HG02852 (cell line): ENCODE measurements at regions not wholly inside any gene's neighbourhood (a gene's known extent, or its start where the extent isn't known, plus 50 kb on each side); places are given as distances from the start of the nearest gene placed in this dataset.
"Not testable (repeated sequence)": the region's sequence is repeated elsewhere in the genome, so short reads cannot be mapped to it uniquely, and the experiment has no call there.

Experiments
- ATAC-seq: cut with Tn5 transposase; IDR thresholded peaks from one replicate; pipeline ENCODE4 v1.9.1; 2021; ENCODE audit warnings: mild to moderate bottlenecking, moderate library complexity; ENCODE audit not compliant: unreplicated experiment

- not testable (repeated sequence) for ATAC-seq
Observed at GRCh38 chr9:41367301-41367700, 178.2 kb upstream of the ZNG1F start.

GRCh38 chr9:41361790-41362189, 172.7 kb upstream of the ZNG1F start:
- ATAC-seq = not testable (repeated sequence)

DNA sequence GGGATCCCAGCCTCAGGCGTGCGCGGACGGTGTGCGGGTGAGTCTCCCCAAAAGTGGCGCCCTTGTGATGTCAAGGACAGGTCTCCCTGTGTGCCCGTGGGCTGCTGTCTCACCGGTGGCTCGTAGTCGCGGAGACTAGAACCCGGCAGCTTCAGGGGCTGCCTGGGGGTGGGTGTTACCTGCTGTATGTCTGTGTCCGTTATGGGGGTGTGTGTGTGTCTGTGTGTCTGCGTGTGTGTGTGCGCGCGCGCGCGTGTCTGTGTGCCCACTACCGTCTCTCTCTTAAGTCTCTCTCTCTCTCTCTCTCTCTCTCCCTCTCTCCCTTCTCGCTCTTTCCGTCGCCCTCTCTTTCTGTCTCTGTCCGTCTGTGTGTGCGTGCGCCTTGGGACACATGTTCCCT, 170.0 kb upstream of the ZNG1F start:
- ATAC-seq = not testable (repeated sequence)

- ATAC-seq = not testable (repeated sequence)
Observed at GRCh38 chr9:41358682-41359081, 169.6 kb upstream of the ZNG1F start.

DNA sequence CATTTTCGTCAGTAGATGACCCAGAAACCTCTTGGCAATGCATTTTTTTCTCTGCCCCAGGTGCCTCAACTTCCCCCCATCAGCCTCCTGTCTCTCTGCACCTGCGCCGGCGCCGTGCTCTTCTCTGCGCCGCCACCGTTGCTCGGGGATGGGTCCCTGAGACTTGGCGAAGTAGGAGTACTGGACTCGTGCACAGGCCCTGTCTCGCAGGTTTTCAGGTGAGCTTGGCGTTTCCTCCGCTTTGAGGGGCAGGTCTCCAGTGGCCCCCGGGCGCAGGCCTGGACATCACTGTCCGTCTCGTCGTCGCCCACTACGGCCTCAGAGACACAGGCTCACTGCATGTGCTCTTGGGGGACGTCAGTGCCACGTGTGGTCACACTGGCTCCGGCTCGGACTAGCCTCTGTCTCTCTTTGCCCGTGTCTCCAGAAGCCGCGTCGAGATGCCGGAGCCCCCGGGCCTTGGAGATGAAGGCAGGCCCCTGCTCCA, 168.8 kb upstream of the ZNG1F start:
- ATAC-seq = not testable (repeated sequence)

GRCh38 chr9:41357350-41357748, 168.2 kb upstream of the ZNG1F start:
- ATAC-seq = not testable (repeated sequence)

DNA sequence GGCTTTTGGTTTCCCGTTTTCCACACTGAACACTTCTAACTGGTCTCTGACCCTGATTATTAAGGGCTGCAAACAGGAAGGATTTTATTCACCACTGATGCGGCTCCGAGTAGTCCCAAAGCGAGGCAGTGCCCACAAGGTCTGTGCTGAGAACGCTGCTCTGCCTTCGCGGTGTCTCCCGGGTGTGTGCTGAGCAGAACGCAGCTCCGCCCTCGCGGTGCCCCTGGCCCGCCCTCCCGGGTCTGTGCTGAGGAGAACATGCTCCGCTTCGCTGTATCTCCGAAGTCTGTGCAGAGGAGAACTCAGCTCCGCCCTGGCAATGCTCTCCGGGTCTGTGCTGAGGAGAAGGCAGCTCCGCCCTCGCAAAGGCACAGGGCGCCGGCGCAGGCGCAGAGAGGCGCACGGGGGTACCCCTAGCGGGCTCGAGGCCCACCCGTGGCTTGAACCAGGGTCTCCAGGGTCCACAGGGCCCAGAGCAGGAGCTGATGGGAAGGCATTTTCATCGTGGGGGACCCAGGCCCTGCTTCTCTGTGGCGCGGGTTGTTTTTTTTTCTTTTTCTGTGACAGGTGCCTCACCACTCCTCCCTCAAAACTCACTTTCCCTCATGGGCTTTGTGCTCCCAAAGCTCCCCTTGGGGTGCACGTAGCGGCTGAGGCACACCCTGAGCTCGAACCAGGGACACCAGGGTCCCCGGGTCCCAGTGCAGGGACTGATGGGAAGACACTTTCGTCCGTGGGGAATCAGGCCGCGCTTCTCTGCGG, 167.7 kb upstream of the ZNG1F start:
- ATAC-seq = not testable (repeated sequence)

GRCh38 chr9:41355712-41356450, 166.8 kb upstream of the ZNG1F start:
- not testable (repeated sequence) for ATAC-seq

DNA sequence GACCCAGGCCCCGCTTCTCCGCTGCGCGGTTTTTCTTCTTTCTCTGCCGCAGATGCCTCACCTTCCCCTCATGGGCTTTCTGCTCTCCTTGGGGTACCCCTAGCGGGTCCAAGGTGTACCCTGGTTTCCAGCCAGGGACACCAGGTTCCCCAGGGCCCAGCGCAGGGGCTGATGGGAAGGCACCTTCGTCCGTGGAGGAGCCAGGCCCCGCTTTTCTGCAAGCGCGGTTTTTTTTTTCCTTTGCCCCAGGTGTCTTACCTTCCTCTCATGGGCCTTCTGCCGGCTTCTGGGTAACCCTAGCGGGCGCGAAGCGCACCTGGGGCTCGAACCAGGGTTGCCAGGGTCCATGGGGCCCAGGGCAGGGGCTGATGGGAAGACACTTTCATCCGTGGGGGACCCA, 165.9 kb upstream of the ZNG1F start:
- ATAC-seq = not testable (repeated sequence)

DNA sequence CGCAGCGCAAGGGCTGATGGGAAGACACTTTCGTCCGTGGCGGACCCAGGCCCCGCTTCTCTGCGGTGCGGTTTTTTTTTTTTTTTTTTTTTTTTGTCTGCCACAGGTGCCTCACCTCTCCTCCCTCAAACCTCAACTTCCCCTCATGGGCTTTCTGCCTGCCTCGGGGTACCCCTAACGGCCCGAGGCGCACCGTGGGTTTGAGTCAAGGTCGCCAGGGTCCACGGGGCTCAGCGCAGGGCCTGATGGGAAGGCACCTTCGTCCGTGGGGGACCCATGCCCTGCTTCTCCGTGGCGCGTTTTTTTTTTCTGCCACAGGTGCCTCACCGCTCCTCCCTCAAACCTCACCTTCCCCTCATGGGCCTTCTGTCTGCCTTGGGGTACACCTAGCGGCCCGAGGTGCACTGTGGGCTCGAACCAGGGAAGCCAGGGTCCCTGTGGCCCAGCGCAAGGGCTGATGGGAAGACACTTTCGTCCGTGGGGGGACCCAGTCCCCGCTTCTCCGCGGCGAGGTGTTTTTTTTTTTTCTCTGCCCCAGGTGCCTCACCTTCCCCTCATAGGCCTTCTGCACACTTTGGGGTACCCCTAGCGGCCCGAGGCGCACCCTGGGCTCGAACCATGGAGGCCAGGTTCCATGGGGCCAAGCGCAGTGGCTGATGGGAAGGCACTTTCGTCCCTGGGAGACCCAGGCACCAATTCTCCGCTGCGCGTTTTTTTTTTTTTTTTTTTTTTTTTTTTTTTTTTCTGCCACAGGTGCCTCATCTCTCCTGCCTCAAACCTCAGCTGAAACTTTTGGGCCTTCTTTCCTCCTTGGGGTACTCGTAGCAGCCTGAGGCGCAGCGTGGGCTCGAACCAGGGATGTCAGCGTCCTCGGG, 165.2 kb upstream of the ZNG1F start:
- not testable (repeated sequence) for ATAC-seq

- ATAC-seq = not testable (repeated sequence)
Observed at GRCh38 chr9:41353026-41353425, 163.9 kb upstream of the ZNG1F start.

- ATAC-seq = not testable (repeated sequence)
Observed at GRCh38 chr9:41352390-41352789, 163.3 kb upstream of the ZNG1F start.

GRCh38 chr9:41347893-41348292, 158.8 kb upstream of the ZNG1F start:
- ATAC-seq = not testable (repeated sequence)

- not testable (repeated sequence) for ATAC-seq
Observed at GRCh38 chr9:41332562-41332961, 143.4 kb upstream of the ZNG1F start.

DNA sequence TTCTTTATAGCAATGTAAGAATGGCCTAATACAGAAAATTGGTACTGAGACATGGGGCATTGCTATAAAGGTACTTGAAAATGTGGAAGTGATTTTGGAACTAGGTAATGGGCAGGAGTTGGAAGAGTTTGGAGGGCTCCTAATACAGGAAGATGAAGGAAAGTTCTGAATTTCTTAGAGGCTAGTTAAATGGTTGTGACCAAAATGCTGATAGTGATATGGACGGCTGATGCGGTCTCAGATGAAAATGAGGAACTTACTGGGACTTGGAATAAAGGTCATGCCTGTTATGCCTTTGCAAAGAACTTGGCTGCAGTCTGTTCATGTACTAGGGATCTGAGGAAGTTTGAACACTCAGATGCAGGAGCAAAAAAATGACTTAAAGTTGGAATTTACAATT, 132.2 kb upstream of the ZNG1F start:
- ATAC-seq = not testable (repeated sequence)

DNA sequence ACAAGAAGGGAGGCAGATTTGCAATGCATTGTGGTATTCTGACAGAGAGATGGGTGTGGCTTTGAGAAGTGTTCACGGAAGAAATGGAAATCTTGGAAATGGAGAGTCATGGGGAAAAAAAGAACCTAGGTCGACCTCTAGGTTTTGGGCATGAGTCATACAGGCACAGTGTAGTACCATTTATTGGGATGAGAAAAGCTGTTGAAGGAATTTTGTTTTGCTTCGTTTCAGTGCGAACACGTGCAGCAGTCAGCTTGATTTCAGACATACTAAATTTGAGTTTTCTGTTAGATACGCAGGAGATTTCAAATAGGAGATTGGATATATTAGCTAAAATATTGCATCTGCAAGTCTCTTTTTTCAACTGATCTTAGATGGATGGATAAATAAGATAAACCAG, 119.8 kb upstream of the ZNG1F start:
- not testable (repeated sequence) for ATAC-seq

GRCh38 chr9:41285744-41286143, 96.6 kb upstream of the ZNG1F start:
- not testable (repeated sequence) for ATAC-seq

DNA sequence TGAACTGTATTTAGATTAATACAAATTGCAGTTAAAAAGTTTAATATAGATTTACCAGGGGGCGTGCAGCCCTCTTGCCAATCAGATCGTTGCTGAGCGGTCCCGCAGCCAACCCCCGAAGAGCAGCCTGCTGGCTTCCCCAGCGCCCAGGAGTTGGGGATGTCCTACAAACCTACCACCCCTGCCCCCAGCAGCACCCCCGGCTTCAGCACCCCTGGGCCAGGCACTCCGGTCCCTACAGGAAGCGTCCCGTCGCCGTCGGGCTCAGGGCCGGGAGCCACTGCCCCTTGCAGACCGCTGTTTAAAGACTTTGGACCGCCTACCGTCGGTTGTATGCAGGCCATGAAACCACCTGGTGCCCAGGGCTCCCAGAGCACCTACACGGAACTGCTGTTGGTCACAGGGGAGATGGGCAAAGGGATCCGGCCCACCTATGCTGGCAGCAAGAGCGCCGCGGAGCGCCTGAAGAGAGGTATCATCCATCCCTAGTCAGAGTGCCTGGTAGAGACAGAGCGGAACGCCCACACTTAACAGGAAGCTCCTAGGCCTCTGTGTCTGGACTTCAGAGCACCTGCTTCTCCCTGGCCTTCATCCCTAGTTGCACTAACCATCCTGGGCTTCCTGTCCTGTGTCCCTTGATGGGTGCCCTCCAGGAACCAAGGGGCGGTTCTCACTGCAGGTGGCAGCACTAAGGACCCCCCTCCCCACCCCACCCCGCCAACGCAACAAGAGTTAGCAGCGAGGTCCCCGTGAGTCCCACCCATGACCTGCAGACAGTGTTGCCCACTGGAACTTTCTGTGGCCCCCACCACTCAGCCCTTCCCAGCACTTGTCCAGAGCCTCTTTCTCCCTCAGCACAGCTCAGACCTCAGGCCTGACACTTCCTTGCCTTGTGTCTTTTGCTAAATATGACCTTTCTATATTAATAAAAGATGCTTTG, 91.5 kb upstream of the ZNG1F start:
- not testable (repeated sequence) for ATAC-seq

DNA sequence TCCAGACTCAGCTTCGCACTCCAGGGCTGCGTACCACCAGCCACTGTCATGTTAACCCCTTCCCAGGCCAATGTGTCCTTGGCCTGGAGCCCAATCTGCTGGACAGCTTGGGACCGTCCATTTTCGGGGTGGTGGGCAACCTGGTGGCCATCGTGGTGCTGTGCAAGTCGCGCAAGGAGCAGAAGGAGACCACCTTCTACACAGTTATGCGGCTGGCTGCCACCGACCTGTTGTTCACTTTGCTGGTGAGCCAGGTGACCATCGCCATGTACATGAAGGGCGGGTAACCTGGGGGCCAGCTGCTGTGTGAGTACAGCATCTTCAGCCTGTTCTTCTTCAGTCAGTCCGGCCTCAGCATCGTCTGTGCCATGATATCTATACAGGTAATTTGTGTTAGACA, 90.3 kb upstream of the ZNG1F start:
- ATAC-seq = not testable (repeated sequence)

GRCh38 chr9:41279033-41279432, 89.9 kb upstream of the ZNG1F start:
- ATAC-seq = not testable (repeated sequence)
